GM21576 (cell line): ENCODE measurements at regions not wholly inside any gene's neighbourhood (a gene's known extent, or its start where the extent isn't known, plus 50 kb on each side); places are given as distances from the start of the nearest gene placed in this dataset.
"Not testable (repeated sequence)": the region's sequence is repeated elsewhere in the genome, so short reads cannot be mapped to it uniquely, and the experiment has no call there.

Source experiments
- ATAC-seq: cut with Tn5 transposase; IDR thresholded peaks from one replicate; pipeline ENCODE4 v1.9.1; 2021; ENCODE audit warnings: mild to moderate bottlenecking, moderate library complexity; ENCODE audit not compliant: unreplicated experiment

- no peak for ATAC-seq
These were observed 52.7 kb upstream of the PLA2G4A start for GRCh38 chr1:186775881-186776560.

DNA sequence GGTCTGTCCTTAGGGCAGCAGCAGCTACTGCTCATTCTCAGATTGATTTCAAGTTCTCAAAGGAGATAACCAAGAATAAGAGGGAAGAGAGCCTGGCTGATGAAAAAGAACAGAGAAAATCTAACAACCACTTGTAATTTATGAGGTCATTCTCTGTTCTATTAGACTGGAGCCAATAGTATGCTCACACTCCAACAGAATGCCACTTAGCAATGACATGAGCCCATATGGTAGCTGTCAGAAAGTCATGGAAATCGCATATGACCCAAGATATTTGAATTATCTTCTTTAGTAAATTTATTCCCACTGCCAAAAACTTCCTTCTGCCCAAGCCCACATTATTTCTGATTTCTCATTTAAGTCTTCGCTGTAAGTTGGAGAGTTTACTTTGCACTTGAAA lies 53.7 kb upstream of the PLA2G4A start:
- ATAC-seq: no peak

GRCh38 chr1:186772228-186772627 lies 56.5 kb upstream of the PLA2G4A start:
- ATAC-seq: no peak

GRCh38 chr1:186770421-186770820 lies 58.3 kb upstream of the PLA2G4A start:
- ATAC-seq: no peak

DNA sequence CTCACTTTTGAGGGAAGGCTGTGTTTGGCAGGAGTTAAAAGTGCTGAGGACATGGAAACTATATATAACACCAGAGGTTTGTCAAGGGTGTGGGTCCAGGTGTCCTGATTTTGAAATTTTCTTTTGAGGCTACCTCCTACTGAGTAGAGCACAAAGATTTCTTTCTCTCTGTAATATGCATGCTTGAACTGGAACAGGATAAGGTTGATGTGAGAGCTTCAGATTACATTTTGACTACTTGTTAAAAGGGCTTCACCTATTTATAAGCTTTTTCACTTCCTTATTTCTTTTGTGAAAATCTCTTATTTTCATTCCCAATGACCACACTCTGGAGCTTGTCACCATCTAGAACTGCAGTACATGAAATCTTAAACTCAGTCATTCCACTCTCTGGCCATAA lies 59.8 kb upstream of the PLA2G4A start:
- ATAC-seq: peak; percentile 95

GRCh38 chr1:186765446-186765845 lies 63.3 kb upstream of the PLA2G4A start:
- no peak for ATAC-seq

DNA sequence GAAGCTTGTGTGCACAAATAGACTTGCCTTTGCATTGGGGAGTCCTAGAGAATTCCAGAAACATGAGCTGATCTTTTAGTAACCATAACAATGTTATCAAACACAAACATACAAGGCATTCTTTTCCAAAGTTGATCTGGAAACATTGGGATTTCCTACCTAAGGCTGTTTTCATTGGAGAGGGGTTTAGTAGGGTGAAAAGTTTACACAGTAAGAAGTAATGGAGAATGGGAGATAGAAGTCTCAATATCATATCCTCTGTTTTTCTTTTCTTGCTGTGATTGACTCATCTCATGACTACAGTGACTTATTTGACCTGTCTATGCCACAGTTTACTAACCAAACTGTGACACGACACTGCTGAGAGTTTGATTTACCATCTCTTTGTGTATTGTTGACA lies 65.6 kb upstream of the PLA2G4A start:
- ATAC-seq: peak; percentile 47

DNA sequence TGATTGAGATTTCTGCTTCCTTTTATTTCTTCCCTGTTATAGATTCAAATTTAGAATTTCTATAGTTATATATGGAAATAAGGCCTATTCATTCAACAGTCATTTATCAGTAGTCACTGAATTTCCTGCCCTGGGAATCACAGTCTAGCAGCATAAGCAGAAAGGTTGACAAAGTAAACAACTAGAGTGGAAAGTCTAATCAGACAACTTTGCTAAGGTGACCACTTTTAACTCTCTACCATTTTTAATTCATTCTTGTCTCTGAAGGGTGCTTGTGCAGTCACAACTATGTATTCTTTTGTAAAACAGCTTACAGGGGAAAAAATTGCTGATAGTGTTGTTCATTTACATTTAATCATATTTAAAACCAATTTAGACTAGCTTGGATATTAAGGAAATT lies 66.1 kb upstream of the PLA2G4A start:
- ATAC-seq: no peak

DNA sequence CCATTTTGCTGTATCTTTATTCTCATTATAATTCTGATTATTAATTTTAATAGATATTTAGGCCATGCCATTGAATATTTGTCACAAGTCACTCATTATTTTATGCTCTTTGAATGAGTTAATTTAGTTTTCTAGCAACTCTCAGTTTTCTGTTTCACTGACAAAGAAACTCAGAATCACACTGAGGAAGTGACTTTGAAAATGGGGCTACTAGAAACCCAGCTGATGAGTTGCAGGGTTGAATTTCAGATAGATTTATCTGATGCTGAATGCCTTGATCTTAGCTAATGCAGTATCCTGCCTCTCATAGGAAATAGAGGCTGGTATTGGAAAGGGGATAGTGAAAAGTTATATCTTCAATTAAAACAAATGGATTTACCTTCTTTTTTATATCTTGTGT lies 67.4 kb upstream of the PLA2G4A start:
- peak; percentile 61 for ATAC-seq

- ATAC-seq: no peak
These were observed 68.3 kb upstream of the PLA2G4A start for GRCh38 chr1:186760446-186760845.

DNA sequence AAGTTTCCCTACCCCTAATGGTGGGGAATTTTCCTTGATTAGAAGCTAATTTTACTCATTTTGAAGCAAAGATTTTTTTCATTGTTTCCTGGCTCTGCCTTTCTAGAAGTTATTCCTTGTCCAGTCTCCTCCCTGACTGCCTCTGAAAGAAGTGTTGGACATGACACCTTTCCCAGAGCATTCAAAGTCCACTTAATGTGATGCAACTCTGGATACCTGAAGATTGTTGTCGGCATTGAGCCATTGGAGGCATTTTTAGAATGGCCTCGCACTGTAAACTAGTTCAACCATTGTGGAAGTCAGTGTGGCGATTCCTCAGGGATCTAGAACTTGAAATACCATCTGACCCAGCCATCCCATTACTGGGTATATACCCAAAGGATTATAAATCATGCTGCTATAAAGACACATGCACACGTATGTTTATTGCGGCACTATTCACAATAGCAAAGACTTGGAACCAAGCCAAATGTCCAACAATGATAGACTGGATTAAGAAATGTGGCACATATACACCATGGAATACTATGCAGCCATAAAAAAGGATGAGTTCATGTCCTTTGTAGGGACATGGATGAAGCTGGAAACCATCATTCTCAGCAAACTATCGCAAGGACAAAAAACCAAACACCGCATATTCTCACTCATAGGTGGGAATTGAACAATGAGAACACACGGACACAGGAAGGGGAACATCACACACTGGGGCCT lies 69.7 kb upstream of the PLA2G4A start:
- ATAC-seq: not testable (repeated sequence)

- no peak for ATAC-seq
These were observed 70.9 kb upstream of the PLA2G4A start for GRCh38 chr1:186757851-186758250.

DNA sequence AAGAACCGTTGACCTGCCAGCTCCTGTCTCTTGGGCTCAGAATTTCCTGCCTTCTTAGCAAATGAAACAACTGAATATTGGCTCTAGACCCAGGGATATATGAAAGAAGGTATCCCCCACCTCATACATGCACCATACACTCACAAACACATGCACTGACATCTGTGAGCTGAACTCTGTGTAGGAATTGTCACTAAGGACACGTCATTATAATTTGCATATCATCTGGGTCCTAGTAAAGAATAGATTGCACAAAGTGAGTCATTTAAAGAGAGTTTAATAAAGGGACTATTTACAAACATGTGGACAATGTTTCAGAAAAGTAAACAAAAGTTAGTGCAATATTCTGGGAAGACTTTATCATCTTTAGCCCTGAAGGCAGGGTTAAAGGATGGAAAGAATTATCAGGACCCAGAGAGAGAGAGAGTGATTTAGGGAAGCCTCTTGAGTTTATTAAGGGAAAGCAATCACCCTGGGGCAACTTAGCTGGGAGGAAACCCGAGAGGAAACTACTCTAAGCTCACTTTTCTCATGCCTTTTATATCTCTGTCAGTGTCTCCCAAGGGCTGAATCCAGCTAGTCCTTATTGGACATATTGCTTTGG lies 74.1 kb upstream of the PLA2G4A start:
- ATAC-seq: no peak

- no peak for ATAC-seq
These were observed 73.0 kb upstream of the PTGS2 start for GRCh38 chr1:186753241-186753640.

DNA sequence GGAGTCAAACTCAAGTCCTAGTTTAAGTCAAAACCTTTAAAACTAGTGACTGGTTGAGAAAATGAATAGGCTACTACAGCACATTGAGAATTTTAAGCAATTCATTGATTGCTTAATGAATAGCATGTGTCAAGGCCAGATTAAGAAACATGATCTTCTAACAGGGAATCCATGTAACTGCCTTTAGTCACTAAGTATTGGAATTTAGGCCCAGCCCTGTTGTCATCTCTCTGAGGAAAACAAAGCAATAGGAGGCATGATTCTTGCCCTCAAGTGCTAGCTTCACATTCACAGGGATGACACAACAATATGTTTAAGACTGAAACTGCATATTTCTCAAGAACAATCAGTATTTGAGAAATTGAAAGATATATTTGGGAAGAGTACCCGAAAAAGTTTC lies 70.0 kb upstream of the PTGS2 start:
- ATAC-seq: no peak

- no peak for ATAC-seq
These were observed 69.6 kb upstream of the PTGS2 start for GRCh38 chr1:186749820-186750219.

- ATAC-seq: no peak
These were observed 67.4 kb upstream of the PTGS2 start for GRCh38 chr1:186747661-186748060.

- no peak for ATAC-seq
These were observed 65.4 kb upstream of the PTGS2 start for GRCh38 chr1:186745531-186746146.

- no peak for ATAC-seq
These were observed 61.4 kb upstream of the PTGS2 start for GRCh38 chr1:186741640-186742039.

DNA sequence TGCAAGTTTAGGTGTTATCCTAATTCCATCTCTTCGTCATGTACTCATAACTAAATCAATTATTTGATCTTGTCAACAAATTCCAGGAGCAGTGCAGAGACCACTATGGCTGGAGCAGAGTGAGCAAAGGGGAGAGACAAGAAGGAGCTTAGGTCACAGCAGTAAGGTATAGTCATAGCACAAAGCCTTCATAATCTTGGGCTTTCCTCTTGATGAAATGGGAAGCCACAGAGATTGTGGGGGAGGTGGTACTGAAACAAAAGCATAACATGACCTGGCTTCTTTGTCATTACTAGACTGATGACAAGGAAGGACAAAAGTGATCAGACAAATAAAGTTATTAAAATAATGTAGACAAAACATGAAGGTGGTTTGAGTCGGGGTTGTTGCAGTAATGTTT lies 60.1 kb upstream of the PTGS2 start:
- ATAC-seq: peak; percentile 56

GRCh38 chr1:186739515-186739914 lies 59.3 kb upstream of the PTGS2 start:
- no peak for ATAC-seq

DNA sequence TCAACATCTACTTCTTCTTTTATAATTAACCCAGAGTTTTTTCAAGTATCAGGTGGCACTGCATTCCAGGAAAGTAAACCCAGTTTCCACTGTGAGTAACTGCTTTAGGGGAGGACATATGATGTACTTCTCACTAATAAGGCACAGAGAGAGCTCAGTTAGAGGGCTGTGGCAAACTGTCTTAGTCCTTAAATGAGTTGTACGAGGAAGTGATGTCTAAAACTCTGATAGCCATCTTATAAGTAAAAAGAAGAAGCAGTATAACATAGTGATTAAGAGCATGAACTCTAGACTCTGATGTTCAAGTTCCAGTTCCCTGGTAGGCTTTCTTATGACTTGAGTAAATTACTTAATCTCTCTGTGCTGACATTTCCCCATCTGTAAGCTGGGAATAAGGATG lies 58.7 kb upstream of the PTGS2 start:
- peak; percentile 86 for ATAC-seq
